ENCODE measurements at regions not wholly inside any gene's neighbourhood (a gene's known extent, or its start where the extent isn't known, plus 50 kb on each side); places are given as distances from the start of the nearest gene placed in this dataset.
A peak's percentile ranks its signal among the peaks of the same experiment; 100 is the strongest.
"Not testable (repeated sequence)": the region's sequence is repeated elsewhere in the genome, so short reads cannot be mapped to it uniquely, and the experiment has no call there.

- DNase-seq, result not testable (repeated sequence)
These were observed 247.6 kb downstream of the TP53TG3F start for GRCh38 chr16:33706845-33707590.

DNA sequence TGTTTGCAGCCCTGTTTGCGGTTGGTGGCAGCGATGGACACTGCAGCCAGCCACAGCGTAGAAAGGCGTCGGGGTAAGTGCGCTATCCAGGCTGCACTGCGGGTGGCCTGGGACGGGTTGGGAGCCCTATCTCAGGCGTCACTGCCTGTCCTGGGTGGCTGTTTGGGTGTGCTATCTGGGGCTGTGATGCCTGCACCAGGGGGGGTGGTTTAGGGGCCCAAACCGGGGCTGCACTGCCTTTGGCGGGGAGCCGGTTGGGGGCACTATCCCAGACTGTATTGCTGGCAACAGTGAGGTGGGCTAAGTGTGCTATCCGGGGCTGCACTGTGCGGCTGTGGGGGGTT lies 248.2 kb downstream of the TP53TG3F start:
- not testable (repeated sequence) for H3K4me3 ChIP-seq, H3K36me3 ChIP-seq, H3K9me3 ChIP-seq, H3K27me3 ChIP-seq, DNase-seq

More at GRCh38 chr16:33706845-33707590, 247.6 kb downstream of the TP53TG3F start:
- H3K27me3 ChIP-seq, H3K4me3 ChIP-seq, H3K9me3 ChIP-seq, H3K36me3 ChIP-seq: not testable (repeated sequence)

- not testable (repeated sequence) for H3K27me3 ChIP-seq, H3K4me3 ChIP-seq, H3K9me3 ChIP-seq, H3K36me3 ChIP-seq, DNase-seq
These were observed 250.7 kb downstream of the TP53TG3F start for GRCh38 chr16:33709856-33710695.

DNA sequence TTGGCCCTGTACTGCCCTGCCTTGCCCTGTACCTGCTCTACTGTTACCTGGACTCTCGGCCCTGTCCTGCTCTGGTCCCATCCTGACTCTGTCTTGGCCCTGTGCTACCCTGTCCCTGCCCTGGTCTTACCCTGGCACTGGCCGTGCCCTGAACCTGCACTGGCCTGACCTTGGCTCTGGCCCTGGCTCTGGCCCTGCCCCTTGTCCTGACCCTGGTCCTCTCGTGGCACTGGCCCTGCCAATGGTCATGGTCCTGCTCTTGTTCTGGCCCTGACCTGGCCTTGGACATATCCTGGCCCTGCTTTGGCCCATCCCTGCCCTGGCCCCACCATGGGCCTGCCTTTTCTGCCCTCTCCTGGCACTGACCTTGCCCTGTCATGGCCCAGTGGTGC lies 251.3 kb downstream of the TP53TG3F start:
- not testable (repeated sequence) for H3K36me3 ChIP-seq, H3K9me3 ChIP-seq, DNase-seq, H3K27me3 ChIP-seq, H3K4me3 ChIP-seq

GRCh38 chr16:33711616-33712015 lies 252.2 kb downstream of the TP53TG3F start:
- peak; percentile 98 for DNase-seq
- not testable (repeated sequence) for H3K4me3 ChIP-seq

DNA sequence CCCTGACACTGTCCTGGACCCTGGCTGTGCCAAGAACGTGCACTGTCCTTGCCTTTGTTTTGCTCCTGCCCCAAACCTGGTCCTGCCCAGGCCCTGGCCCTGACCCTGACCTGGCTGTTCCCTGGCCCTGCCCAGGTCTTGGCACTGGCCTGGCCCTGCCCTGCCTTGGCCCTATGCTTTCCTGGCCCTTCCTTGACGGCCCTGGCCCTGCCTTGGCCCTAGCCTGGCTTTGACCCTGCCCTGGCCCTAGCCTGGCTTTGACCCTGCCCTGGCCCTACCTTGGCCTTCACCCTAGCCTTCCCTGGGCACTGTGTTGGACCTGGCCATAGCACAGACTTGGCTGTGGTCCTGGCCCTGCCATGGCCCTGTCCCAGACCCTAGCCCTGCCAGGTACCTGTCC lies 252.9 kb downstream of the TP53TG3F start:
- H3K27me3 ChIP-seq, H3K9me3 ChIP-seq, H3K4me3 ChIP-seq, H3K36me3 ChIP-seq: not testable (repeated sequence)
- DNase-seq, result peak; percentile 70

More at GRCh38 chr16:33711616-33712015, 252.2 kb downstream of the TP53TG3F start:
- not testable (repeated sequence) for H3K9me3 ChIP-seq, H3K27me3 ChIP-seq, H3K36me3 ChIP-seq

DNA sequence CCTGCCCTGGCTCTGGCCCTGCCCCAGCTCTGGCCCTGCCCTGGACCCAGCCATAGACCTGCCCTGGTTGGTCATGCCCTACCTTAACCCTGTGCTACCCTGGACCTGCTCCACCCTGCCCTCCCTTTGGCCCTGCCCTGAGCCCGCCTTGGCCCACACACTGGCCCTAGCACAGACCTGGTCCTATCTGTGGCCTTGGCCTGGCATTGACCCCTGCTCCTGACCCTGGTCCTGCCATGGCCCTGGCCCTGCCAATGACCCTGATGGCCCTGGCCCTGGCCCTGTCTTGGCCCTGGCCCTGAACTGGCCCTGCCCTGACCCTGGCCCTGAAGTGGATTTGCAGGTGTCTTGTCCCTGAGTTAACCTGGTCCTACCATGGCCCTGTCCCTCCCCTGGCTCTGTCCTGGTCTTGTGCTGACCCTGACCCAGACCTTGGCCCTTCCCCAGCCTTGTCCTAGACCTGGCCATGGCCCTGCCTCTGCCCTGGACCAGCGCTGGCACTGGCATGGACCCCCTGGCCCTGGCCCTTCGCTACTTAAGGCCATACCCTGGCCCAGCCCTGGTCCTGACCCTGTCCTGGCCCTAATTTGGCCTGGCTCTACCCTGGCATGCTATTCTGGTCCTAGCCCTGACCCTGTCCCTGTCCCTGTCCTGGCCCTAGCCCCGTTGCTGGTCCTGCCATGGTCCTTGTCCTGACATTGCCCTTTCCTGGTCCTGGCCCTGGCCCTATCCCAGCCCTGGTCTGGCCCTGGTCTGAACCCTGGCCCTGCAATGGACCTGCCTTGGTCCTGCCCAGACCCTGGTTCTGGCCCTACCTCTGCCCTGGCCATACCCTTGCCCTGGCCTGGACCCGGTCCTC lies 253.7 kb downstream of the TP53TG3F start:
- H3K4me3 ChIP-seq, H3K36me3 ChIP-seq, H3K27me3 ChIP-seq, H3K9me3 ChIP-seq: not testable (repeated sequence)
- DNase-seq, result peak; percentile 52

DNA sequence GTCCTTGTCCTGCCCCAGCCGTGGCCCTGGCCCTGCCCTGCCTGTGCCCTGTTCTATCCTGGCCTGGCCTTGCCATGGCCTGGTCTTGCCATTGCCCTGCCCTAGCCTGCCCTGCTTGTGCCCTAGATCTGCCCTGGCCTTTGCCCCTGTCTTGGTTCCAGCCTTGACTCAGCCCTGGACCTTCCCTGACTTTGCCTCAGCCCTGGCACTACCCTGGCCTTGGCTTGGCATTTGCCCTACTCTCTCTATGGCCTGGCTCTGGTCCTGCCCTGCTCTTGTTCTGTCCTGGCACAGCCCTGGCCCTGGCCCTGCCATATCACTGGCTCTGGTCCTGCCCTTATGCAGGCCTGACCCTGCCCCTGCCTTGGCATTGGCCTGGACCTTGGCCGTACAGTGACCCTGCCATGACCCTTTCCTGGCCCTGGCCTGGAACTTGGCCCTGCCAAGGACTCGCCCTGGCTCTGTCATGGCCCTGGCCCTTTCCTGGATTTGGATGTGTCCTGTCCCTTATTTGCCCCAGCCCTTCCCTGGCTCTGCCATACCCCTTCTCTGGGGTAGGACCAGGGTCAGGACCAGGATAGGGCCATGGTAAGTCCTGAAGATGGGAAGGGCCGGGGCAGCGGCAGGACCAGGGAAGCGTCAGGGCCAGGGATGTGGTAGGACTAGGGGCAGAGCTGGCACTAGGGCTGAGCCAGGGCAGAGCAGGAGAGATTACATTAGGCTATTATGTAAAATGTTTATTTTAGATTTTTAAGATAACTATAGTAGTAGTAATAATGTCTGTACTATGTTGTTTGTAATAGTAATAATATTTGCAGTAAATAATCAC lies 254.5 kb downstream of the TP53TG3F start:
- not testable (repeated sequence) for H3K27me3 ChIP-seq, H3K36me3 ChIP-seq, H3K9me3 ChIP-seq, H3K4me3 ChIP-seq
- DNase-seq, result peak; percentile 95

DNA sequence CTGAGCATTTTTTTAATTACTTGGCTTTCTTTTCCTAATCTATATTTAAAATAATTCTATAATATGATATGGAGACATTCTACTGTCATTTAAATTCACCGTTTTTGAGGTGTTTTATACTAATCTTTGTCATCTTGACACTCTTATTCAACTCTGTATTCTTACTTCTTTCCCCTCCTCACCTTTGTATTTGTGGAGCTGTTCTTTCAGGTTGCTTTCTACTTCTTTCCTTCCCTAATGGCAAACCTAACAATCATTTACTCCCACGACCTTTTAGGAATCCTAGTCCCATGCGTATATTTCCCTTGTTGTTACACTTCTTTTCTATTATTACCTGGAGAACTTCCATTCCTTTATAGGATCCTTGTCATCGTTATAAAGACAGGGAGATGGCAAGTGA lies 271.8 kb downstream of the TP53TG3F start:
- not testable (repeated sequence) for H3K36me3 ChIP-seq, H3K4me3 ChIP-seq, DNase-seq, H3K27me3 ChIP-seq, H3K9me3 ChIP-seq

DNA sequence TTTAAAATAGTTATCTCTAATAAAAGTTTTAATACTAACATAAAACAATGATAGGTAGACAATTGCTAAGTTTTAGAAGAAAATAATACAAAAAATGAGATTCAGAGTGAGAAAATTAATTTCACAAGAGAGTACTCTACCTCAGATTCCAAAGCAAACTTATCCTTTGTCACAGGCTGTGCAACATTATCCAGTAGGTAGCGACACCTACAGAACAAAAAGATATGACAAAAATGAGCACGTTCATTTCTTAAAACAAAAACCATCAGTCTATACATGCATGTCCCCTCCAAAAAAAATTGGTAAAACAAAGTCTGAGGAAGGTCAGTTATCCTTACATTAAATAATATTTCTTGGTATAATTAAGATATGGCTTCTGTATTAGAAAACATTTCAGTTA lies 275.2 kb downstream of the TP53TG3F start:
- H3K4me3 ChIP-seq, DNase-seq, H3K36me3 ChIP-seq, H3K27me3 ChIP-seq, H3K9me3 ChIP-seq: not testable (repeated sequence)

DNA sequence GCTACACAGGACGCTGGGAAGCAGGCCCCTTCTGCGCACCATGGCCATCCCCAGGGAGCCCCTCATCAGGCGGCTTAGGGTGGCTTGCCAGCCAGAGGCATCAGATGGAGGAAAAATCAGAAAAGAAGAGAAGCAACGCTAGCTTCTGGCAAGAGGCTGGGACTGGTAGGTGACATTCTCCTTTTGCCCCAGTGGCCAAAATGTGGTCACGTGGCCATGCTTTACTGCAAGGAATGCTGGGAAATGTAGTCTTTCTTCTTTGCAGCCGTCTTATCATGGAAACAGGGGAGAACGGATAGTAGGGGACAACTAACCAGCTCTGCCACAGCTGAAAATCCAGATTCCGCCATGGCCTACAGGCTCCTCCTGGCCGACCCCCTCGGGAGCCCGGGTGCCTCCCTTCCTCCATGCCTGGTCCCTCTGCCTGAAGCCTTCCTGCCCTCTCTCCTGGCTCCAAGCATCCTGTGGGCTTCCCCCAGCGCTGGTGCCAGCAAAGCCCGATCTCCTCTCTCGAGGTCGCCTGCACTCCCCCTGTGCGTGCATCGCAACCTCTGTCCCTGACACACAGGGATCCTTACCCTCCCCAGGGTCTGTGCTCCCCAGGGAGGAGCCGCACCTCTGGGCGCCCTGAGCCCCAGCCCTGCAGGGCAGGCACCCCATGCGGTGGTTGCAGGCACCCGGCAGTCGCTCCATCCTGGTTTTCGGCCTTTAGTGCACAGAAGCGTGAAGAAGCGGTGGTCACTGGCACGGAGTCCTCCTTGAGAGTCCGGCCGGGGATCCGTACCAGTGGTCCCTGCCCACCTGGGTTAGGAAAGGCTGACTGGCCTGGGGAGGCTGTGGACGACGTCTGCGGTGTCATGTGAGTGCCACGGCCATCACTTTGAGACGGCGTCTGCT lies 307.7 kb downstream of the TP53TG3F start:
- H3K4me3 ChIP-seq, H3K27me3 ChIP-seq, H3K36me3 ChIP-seq, H3K9me3 ChIP-seq, DNase-seq: not testable (repeated sequence)

DNA sequence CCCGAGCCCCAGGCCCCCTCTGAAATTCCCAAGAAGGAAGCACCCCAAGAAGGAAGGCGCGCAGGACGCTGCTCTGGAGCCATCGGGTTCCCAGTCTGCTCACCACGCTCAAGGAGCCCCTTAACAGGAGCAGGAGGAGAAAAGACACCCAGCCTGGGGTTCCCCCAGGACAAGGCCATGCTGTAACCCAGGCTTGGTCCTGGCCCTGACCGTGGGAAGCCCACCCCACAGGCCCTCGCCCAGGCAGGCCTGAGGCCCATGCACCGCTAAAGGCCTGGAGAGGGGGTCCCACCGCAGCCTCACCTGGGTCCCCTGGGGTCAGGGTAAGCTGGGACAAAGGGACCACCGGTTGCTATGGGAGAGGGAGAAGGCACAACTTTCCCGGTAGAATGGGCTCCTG lies 309.3 kb downstream of the TP53TG3F start:
- H3K27me3 ChIP-seq, H3K9me3 ChIP-seq, H3K4me3 ChIP-seq, DNase-seq, H3K36me3 ChIP-seq: not testable (repeated sequence)

GRCh38 chr16:33769180-33769846 lies 309.9 kb downstream of the TP53TG3F start:
- H3K4me3 ChIP-seq, H3K27me3 ChIP-seq, DNase-seq, H3K9me3 ChIP-seq, H3K36me3 ChIP-seq: not testable (repeated sequence)

DNA sequence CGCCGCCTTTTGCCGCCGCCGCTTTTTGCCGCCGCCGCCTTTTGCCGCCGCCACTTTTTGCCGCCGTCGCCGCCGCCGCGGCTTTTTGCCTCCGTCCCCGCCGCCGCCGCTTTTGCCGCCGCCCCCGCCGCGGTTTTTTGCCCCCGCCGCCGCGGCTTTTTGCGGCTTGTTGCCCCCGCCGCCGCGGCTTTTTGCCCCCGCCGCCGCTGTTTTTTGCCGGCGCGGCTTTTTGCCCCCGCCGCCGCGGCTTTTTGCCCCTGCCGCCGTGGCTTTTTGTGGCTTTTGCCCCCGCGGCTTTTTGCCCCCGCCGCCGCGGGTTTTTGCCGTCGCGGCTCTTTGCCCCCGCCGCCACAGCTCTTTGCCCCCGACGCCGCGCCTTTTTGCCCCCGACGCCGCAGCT lies 311.1 kb downstream of the TP53TG3F start:
- DNase-seq, H3K4me3 ChIP-seq, H3K9me3 ChIP-seq, H3K36me3 ChIP-seq, H3K27me3 ChIP-seq: not testable (repeated sequence)

DNA sequence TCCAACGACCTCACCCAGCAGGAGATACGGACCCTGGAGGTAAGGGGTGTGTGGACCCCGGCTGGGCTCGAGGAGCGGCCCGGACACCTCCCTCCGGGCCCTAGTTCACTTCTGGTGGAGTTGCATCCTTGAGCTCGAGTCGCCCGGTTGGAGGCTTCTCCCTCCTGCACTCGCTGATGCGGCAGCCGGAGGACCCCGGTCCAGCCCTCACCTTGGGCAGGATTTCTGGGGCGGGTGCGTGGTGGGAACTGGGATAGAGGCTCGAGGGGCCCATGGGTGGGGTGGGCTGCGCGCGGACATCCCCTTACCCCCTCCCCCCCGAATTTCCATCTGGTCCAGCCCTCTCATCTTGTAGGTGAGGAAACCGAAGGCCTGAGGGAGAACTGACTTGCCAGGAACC lies 311.8 kb downstream of the TP53TG3F start:
- H3K4me3 ChIP-seq, DNase-seq, H3K27me3 ChIP-seq, H3K9me3 ChIP-seq, H3K36me3 ChIP-seq: not testable (repeated sequence)
